CD14-positive monocyte (primary cell): ENCODE measurements at regions not wholly inside any gene's neighbourhood (a gene's known extent, or its start where the extent isn't known, plus 50 kb on each side); places are given as distances from the start of the nearest gene placed in this dataset.

Experiments
- DNase-seq, 3 donors: peaks; one replicate each; pipeline ENCODE4 v3.0.0-alpha.2; 2011 to 2022
- H2AFZ ChIP-seq: 2 replicates; pipeline ENCODE4 v1.6.0; 2012; ENCODE audit warnings: mild to moderate bottlenecking, low read depth, low read length, inconsistent platforms; ENCODE audit not compliant: insufficient read depth, poor library complexity, severe bottlenecking
- H3K27ac ChIP-seq, 2 donors: 1 replicate in 1 of 2; 2 replicates in 1 of 2; pipeline ENCODE4 v1.5.1; 2012 to 2013; ENCODE audit warnings: low read length in 2 of 2, control low read depth in 1 of 2, inconsistent platforms in 1 of 2, low read depth in 1 of 2, mild to moderate bottlenecking in 1 of 2
- H3K27me3 ChIP-seq, 2 donors: one replicate each; pipeline versions ENCODE4 v1.6.0 to v1.6.1; 2011 to 2013; ENCODE audit warnings: low read length in 2 of 2; ENCODE audit not compliant: control insufficient read depth in 2 of 2, insufficient read depth in 2 of 2
- H3K36me3 ChIP-seq, 2 donors: replicated peaks in 1 of 2; 1 replicate in 1 of 2; 2 replicates in 1 of 2; pipeline versions ENCODE4 v1.5.1 to v1.6.1; 2012 to 2013; ENCODE audit warnings: low read length in 2 of 2, control low read depth in 1 of 2, inconsistent platforms in 1 of 2, mild to moderate bottlenecking in 1 of 2; ENCODE audit not compliant: insufficient read depth in 2 of 2, control insufficient read depth in 1 of 2
- H3K4me1 ChIP-seq, 2 donors: 1 replicate in 1 of 2; 2 replicates in 1 of 2; pipeline versions ENCODE4 v1.5.1 to v1.6.1; 2012 to 2013; ENCODE audit warnings: low read length in 2 of 2, control low read depth in 1 of 2, inconsistent platforms in 1 of 2, mild to moderate bottlenecking in 1 of 2, moderate library complexity in 1 of 2; ENCODE audit not compliant: insufficient read depth in 2 of 2, control insufficient read depth in 1 of 2
- H3K4me2 ChIP-seq: replicated peaks from 2 replicates; pipeline ENCODE3; 2012; ENCODE audit warnings: low read length, moderate library complexity, mild to moderate bottlenecking; ENCODE audit not compliant: poor library complexity, severe bottlenecking; ENCODE audit errors: extremely low read depth
- H3K4me3 ChIP-seq, 3 experiments: fragments of 200-600 bp in 1 of 3; sonication (generic) in 1 of 3; replicated peaks in 1 of 3; 1 replicate in 2 of 3; 2 replicates in 1 of 3; pipeline ENCODE4 v1.5.1; 2011 to 2013; ENCODE audit warnings: low read length in 3 of 3, mild to moderate bottlenecking in 3 of 3, control low read depth in 2 of 3, low read depth in 2 of 3, inconsistent platforms in 1 of 3, moderate library complexity in 1 of 3
- H3K79me2 ChIP-seq: 2 replicates; pipeline ENCODE4 v1.6.0; 2012; ENCODE audit warnings: mild to moderate bottlenecking, control low read depth, inconsistent platforms, low read length, moderate library complexity; ENCODE audit not compliant: insufficient read depth
- H3K9ac ChIP-seq: 2 replicates; pipeline ENCODE4 v1.6.0; 2017; ENCODE audit warnings: low read length, mild to moderate bottlenecking; ENCODE audit not compliant: insufficient read depth, poor library complexity, severe bottlenecking
- H3K9me3 ChIP-seq, 2 donors: replicated peaks in 1 of 2; 1 replicate in 1 of 2; 2 replicates in 1 of 2; pipeline versions ENCODE4 v1.5.1 to v1.6.1; 2012 to 2013; ENCODE audit warnings: low read length in 2 of 2, control low read depth in 1 of 2; ENCODE audit not compliant: control insufficient read depth in 1 of 2, insufficient read depth in 1 of 2
- H4K20me1 ChIP-seq: 2 replicates; pipeline ENCODE4 v1.6.0; 2012; ENCODE audit warnings: mild to moderate bottlenecking, low read length, control low read depth, moderate library complexity; ENCODE audit not compliant: insufficient read depth
- H3K27ac Mint-ChIP-seq, 7 donors: one replicate each; pipeline ENCODE4 v1.8.0; 2020; ENCODE audit warnings: mild to moderate bottlenecking in 7 of 7, mixed read lengths in 7 of 7, moderate library complexity in 6 of 7, inconsistent platforms in 2 of 7
- H3K27me3 Mint-ChIP-seq, 3 donors: one replicate each; pipeline ENCODE4 v1.8.0; 2021 to 2022; ENCODE audit warnings: low read depth in 3 of 3, mild to moderate bottlenecking in 3 of 3, mixed read lengths in 3 of 3, moderate library complexity in 3 of 3, inconsistent platforms in 1 of 3
- H3K36me3 Mint-ChIP-seq, 2 donors: one replicate each; pipeline ENCODE4 v1.8.0; 2020; ENCODE audit warnings: mixed read lengths in 2 of 2, inconsistent platforms in 1 of 2, mild to moderate bottlenecking in 1 of 2
- H3K4me1 Mint-ChIP-seq: one replicate; pipeline ENCODE4 v1.8.0; 2020; ENCODE audit warnings: mild to moderate bottlenecking, mixed read lengths
- H3K4me3 Mint-ChIP-seq, 2 donors: one replicate each; pipeline ENCODE4 v1.8.0; 2020; ENCODE audit warnings: mild to moderate bottlenecking in 2 of 2, mixed read lengths in 2 of 2, moderate library complexity in 1 of 2
- H3K9me3 Mint-ChIP-seq, 7 donors: one replicate each; pipeline ENCODE4 v1.8.0; 2020 to 2022; ENCODE audit warnings: mixed read lengths in 7 of 7, mild to moderate bottlenecking in 6 of 7, moderate library complexity in 6 of 7, inconsistent platforms in 2 of 7
- WGBS: methylation state at CpG from one replicate; pipeline ENCODE4 v1.1.5; 2013; ENCODE audit warnings: missing lambda C conversion rate; ENCODE audit not compliant: insufficient coverage; 5-methylcytosine and 5-hydroxymethylcytosine counted together
- intact Hi-C, 2 donors: fragments of 100-400 bp; cut with micrococcal nuclease; formaldehyde crosslinking; loops; one replicate each; pipeline versions ENCODE4 v1.15.0 to v1.15.1; 2023
- TF ChIP-seq, protein P1 (sequence below): fragments of 200-600 bp; IDR thresholded peaks from one replicate; pipeline ENCODE4 v1.8.0; 2022; ENCODE audit warnings: antibody characterized with exemption, mild to moderate bottlenecking

DNA sequence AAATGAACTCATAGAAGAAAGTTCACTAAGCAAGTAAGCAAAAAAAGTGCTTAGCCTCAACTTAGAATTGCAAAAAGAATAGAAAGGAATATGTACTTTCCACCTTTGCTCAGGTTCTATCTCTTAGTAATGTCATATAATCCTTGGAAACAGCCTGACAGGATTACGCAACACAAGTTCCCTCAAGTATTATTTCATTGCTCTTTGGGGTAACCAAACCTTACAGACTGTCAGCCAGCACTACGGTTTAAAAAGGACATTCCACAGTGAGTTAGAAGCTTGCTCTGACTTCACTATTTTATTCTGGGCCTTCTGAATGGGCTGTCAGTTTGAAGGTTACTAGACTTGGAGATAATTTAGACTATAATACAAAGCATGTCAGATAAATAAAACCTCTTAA lies 264.0 kb downstream of the ATXN7L3B start:
- H3K4me1 Mint-ChIP-seq, result no peaks in the 10 kb centered on the region
- no peak overlapping the region for H3K27ac Mint-ChIP-seq
- WGBS, result no CpG with 5 or more reads among the region's 2 CpGs
- TF ChIP-seq, protein P1, sequence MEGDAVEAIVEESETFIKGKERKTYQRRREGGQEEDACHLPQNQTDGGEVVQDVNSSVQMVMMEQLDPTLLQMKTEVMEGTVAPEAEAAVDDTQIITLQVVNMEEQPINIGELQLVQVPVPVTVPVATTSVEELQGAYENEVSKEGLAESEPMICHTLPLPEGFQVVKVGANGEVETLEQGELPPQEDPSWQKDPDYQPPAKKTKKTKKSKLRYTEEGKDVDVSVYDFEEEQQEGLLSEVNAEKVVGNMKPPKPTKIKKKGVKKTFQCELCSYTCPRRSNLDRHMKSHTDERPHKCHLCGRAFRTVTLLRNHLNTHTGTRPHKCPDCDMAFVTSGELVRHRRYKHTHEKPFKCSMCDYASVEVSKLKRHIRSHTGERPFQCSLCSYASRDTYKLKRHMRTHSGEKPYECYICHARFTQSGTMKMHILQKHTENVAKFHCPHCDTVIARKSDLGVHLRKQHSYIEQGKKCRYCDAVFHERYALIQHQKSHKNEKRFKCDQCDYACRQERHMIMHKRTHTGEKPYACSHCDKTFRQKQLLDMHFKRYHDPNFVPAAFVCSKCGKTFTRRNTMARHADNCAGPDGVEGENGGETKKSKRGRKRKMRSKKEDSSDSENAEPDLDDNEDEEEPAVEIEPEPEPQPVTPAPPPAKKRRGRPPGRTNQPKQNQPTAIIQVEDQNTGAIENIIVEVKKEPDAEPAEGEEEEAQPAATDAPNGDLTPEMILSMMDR, result no peak
- no peak overlapping the region for H3K4me3 Mint-ChIP-seq
- Histone ChIP-seq H3K9ac (no peak overlapping the region), H3K36me3 (no peaks in the 10 kb centered on the region), H3K4me1 (no peaks in the 10 kb centered on the region), H3K4me3 (no peak overlapping the region), H3K4me2 (no peak overlapping the region), H2AFZ (no peak overlapping the region), H3K9me3 (no peaks in the 10 kb centered on the region), H4K20me1 (no peaks in the 10 kb centered on the region), H3K79me2 (no peaks in the 10 kb centered on the region), H3K27ac (no peak overlapping the region), H3K27me3 (no peaks in the 10 kb centered on the region)
- intact Hi-C loops, result no loop called here
- no peaks in the 10 kb centered on the region for H3K36me3 Mint-ChIP-seq
- no peak for DNase-seq
- H3K27me3 Mint-ChIP-seq, result no peaks in the 10 kb centered on the region
- H3K9me3 Mint-ChIP-seq, result peaks cover 0 to 3% (median 0%) of the 10 kb centered on the region in 7 donors

DNA sequence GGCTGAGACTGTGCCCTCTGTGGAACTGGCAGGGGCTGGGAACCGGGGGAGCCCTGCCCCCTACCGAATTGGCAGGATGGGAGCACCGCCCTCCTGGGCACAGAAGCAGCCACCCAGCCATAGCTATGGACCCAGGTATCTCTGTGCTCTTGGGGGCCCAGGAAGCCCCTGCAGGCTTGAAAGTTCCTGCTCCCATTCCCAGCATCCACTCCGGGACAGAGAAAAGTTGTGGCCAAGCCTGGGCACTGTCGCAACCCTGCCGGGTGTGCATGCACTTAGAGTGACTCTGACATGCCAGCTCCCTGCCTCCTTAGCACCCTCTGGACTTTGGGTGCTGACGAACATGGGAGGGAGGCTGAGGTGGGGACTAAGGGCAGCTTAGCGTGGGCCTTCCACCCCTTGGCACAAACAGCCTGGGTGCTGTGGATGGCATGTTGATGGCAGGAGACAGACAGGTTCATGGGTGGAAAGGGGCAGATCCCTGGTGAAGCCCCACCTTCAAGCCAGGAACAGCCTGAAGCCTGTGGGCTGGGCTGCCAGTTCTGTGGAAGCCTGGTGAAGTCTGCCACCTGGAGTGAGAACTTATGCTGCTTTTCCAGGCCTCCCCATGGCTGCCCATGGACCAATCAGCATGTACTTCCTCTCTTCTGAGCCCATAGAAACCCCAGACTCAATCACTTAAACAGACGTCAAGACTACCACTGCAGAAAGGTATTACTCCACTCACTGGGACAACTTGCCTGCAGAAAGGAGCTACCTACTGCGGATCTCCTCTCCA lies 279.0 kb downstream of the ATXN7L3B start:
- intact Hi-C loops, result no loop called here
- Mint-ChIP-seq H3K9me3 (peaks cover 0 to 11% (median 3%) of the 10 kb centered on the region in 7 donors), H3K27me3 (peaks cover 0 to 2% (median 0%) of the 10 kb centered on the region in 3 donors), H3K4me1 (no peaks in the 10 kb centered on the region), H3K27ac (no peak overlapping the region), H3K36me3 (no peaks in the 10 kb centered on the region), H3K4me3 (no peak overlapping the region)
- H3K4me2 ChIP-seq, result no peak overlapping the region
- no peaks in the 10 kb centered on the region for H4K20me1 ChIP-seq
- H3K27ac ChIP-seq, result no peak overlapping the region
- H3K27me3 ChIP-seq, result no peaks in the 10 kb centered on the region
- no peaks in the 10 kb centered on the region for H3K79me2 ChIP-seq
- WGBS, result 92% methylated on average over 9 of the region's 10 CpGs
- H3K36me3 ChIP-seq, result no peaks in the 10 kb centered on the region
- H2AFZ ChIP-seq, result no peak overlapping the region
- TF ChIP-seq, protein P1, result no peak
- no peak overlapping the region for H3K4me3 ChIP-seq
- DNase-seq, result no peak
- H3K4me1 ChIP-seq, result no peaks in the 10 kb centered on the region
- no peak overlapping the region for H3K9ac ChIP-seq
- H3K9me3 ChIP-seq, result peaks cover 0 to 7% of the 10 kb centered on the region in 2 donors
